Type B pancreatic cell (in vitro differentiated cells): ENCODE measurements at regions not wholly inside any gene's neighbourhood (a gene's known extent, or its start where the extent isn't known, plus 50 kb on each side); places are given as distances from the start of the nearest gene placed in this dataset.

ENCODE experiments used
- DNase-seq: peaks from one replicate; pipeline ENCODE4 v3.0.0; 2021; ENCODE audit warnings: mixed read lengths; ENCODE audit not compliant: unreplicated experiment; ENCODE audit errors: extremely low spot score
- H3K27ac Mint-ChIP-seq: 2 replicates; pipeline ENCODE4 v1.8.0; 2021; ENCODE audit warnings: mild to moderate bottlenecking, mixed read lengths
- H3K27me3 Mint-ChIP-seq: 2 replicates; pipeline ENCODE4 v1.8.0; 2021; ENCODE audit warnings: mixed read lengths
- H3K36me3 Mint-ChIP-seq: 2 replicates; pipeline ENCODE4 v1.8.0; 2021; ENCODE audit warnings: mixed read lengths
- H3K4me1 Mint-ChIP-seq: one replicate; pipeline ENCODE4 v1.8.0; 2021; ENCODE audit warnings: mixed read lengths; ENCODE audit not compliant: unreplicated experiment
- H3K4me3 Mint-ChIP-seq: 2 replicates; pipeline ENCODE4 v1.8.0; 2021; ENCODE audit warnings: mild to moderate bottlenecking, mixed read lengths
- H3K9me3 Mint-ChIP-seq: 2 replicates; pipeline ENCODE4 v1.8.0; 2021; ENCODE audit warnings: mixed read lengths
- TF ChIP-seq, protein P1 (sequence below): fragments of 200-600 bp; sonication (generic); conservative IDR thresholded peaks from 2 replicates; pipeline ENCODE4 v1.5.0; 2021; ENCODE audit warnings: antibody characterized with exemption, mild to moderate bottlenecking

DNA sequence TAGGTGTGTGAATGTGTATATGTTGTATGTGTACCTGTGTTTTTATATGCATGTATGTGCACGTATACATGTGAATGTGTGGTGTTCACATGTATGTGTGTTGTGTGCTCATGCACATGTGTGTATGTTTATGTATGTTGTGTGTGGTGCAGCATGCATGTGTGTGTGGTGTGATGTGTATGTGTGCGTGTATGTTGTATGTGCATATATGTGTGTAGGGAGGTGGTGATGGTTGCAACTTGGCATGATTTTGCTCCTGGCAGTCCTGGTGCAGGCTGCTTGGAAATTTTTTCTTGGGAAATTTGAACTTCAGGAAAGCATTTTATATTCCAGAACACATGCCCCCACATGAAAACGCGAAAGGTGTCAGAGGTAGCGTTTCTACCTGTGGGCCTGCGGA, 1177.8 kb downstream of the TBC1D22A start:
- TF ChIP-seq, protein P1, sequence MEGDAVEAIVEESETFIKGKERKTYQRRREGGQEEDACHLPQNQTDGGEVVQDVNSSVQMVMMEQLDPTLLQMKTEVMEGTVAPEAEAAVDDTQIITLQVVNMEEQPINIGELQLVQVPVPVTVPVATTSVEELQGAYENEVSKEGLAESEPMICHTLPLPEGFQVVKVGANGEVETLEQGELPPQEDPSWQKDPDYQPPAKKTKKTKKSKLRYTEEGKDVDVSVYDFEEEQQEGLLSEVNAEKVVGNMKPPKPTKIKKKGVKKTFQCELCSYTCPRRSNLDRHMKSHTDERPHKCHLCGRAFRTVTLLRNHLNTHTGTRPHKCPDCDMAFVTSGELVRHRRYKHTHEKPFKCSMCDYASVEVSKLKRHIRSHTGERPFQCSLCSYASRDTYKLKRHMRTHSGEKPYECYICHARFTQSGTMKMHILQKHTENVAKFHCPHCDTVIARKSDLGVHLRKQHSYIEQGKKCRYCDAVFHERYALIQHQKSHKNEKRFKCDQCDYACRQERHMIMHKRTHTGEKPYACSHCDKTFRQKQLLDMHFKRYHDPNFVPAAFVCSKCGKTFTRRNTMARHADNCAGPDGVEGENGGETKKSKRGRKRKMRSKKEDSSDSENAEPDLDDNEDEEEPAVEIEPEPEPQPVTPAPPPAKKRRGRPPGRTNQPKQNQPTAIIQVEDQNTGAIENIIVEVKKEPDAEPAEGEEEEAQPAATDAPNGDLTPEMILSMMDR: no peak
- Mint-ChIP-seq H3K4me3 (no peak overlapping the region), H3K4me1 (no peaks in the 10 kb centered on the region), H3K9me3 (peaks cover 17% of the 10 kb centered on the region), H3K36me3 (no peaks in the 10 kb centered on the region), H3K27me3 (no peaks in the 10 kb centered on the region), H3K27ac (no peak overlapping the region)
- no peak for DNase-seq

DNA sequence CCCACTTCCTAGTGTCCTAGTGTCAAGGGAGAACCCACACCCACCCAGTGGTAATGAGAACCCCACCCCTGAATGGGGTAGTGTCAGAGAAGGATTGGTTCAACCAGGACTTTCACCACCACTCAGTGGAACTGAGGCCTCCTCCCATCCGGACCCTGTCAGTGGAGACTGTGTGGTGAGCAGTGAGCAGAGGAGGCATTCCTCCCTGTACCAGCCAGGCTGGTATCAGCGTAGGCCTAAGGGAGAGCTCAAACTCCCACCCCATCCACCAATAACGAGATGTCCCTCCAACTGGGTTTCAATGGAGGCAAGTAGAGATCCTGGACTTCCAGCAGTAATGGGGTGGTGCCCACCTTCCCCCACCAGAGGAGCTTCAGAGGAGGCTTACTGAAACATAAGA, 1171.4 kb downstream of the TBC1D22A start:
- Mint-ChIP-seq H3K27ac (no peak overlapping the region), H3K9me3 (peaks cover 3% of the 10 kb centered on the region), H3K27me3 (no peaks in the 10 kb centered on the region), H3K36me3 (no peaks in the 10 kb centered on the region), H3K4me3 (no peak overlapping the region), H3K4me1 (no peaks in the 10 kb centered on the region)
- no peak for DNase-seq
- TF ChIP-seq, protein P1: no peak

DNA sequence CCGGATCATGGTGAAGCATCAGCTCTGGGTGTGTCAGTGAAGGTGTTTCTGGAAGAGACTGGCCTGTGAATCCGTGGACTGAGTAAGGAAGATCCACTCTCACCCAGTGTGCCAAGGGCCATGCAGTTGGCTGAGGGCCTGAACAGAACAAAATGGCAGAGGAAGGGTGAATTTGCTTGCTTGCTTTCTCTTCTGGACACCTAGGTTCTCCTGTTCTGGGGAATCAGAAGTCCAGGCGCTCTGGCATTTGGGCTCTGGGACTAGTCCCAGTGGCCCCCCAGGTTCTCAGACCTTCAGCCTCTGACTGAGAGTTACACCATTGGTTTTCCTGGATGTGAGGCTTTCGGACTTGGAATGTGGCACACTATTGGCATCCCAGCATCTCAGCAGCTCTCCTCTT, 1170.8 kb downstream of the TBC1D22A start:
- Mint-ChIP-seq H3K36me3 (no peaks in the 10 kb centered on the region), H3K9me3 (peaks cover 3% of the 10 kb centered on the region), H3K27me3 (no peaks in the 10 kb centered on the region), H3K4me1 (no peaks in the 10 kb centered on the region), H3K4me3 (no peak overlapping the region), H3K27ac (no peak overlapping the region)
- TF ChIP-seq, protein P1: no peak
- DNase-seq: no peak

DNA sequence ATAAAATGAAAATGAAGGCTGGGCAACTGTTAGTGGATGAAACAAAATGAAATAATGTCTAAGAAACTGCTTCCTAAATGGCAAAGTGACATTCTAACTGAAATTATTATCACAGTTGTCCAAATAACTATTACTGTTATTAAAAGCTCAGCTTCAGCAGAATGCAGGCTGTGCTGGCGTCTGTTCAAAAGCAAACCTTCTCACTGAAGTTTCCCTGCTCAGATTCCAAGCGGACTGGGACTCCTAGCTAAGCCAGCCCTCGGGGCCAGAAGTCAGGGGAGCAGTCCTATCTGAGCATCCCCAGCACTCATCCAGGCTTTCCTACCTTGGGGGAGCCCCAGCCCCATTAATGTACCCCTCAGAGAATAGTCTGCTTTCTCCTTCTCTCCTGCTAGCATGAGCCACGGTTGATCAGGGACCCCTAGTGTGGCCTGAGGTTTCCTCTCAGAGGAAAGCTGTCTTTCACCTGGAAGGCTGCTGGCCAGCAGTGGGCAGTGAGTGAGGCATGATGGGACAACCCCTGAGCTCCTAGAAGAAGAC, 1167.3 kb downstream of the TBC1D22A start:
- Mint-ChIP-seq H3K4me3 (no peak overlapping the region), H3K36me3 (no peaks in the 10 kb centered on the region), H3K27ac (no peak overlapping the region), H3K27me3 (no peaks in the 10 kb centered on the region), H3K9me3 (peaks cover 3% of the 10 kb centered on the region), H3K4me1 (no peaks in the 10 kb centered on the region)
- DNase-seq: no peak
- TF ChIP-seq, protein P1: no peak

DNA sequence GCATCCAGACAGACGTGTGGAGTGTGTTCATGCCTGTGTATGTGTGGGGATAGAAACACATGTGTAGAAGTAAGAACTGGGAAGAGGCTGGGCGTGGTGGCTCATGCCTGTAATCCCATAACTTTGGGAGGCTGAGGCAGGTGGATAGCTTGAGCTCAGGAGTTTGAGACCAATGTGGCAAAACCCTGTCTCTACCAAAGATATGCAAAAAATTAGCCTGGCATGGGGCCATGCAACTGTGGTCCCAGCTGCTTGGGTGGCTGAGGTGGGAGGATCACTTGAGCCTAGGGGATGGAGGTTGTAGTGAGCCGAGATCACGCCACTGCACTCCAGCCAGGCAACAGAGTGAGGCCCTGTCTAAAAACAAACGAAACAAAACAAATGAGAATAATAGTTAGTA, 1166.6 kb downstream of the TBC1D22A start:
- no peaks in the 10 kb centered on the region for H3K36me3 Mint-ChIP-seq
- no peaks in the 10 kb centered on the region for H3K27me3 Mint-ChIP-seq
- H3K9me3 Mint-ChIP-seq: peaks cover 3% of the 10 kb centered on the region
- no peak overlapping the region for H3K4me3 Mint-ChIP-seq
- H3K4me1 Mint-ChIP-seq: no peaks in the 10 kb centered on the region
- H3K27ac Mint-ChIP-seq: no peak overlapping the region
- DNase-seq: no peak
- TF ChIP-seq, protein P1: no peak

DNA sequence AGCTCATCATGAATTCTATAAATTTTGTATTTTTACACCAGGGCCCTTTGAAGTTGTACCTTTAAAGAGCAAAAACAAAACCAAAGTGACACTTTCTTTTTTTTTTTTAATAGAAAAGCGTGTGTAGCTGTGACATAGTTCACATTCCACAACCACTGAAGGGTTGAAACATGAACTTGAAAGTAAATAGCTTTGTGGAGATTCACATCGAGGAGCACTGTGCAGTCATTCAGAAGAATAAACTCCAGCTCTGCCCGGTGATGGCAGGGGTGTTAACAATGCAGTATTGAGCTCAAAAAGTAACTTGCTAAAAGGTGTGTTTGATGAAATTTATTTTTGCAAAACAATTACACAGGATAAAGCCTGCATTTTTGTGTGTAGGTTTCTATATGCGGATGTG, 1166.2 kb downstream of the TBC1D22A start:
- H3K27ac Mint-ChIP-seq: no peak overlapping the region
- H3K27me3 Mint-ChIP-seq: no peaks in the 10 kb centered on the region
- no peaks in the 10 kb centered on the region for H3K36me3 Mint-ChIP-seq
- no peaks in the 10 kb centered on the region for H3K4me1 Mint-ChIP-seq
- DNase-seq: no peak
- peaks cover 3% of the 10 kb centered on the region for H3K9me3 Mint-ChIP-seq
- no peak overlapping the region for H3K4me3 Mint-ChIP-seq
- TF ChIP-seq, protein P1: no peak
